HG02938 (cell line): ENCODE measurements at regions not wholly inside any gene's neighbourhood (a gene's known extent, or its start where the extent isn't known, plus 50 kb on each side); places are given as distances from the start of the nearest gene placed in this dataset.

Experiments
- ATAC-seq: cut with Tn5 transposase; IDR thresholded peaks from one replicate; pipeline ENCODE4 v1.9.1; 2021; ENCODE audit warnings: mild to moderate bottlenecking, moderate library complexity; ENCODE audit not compliant: unreplicated experiment

- no peak for ATAC-seq
These were observed 106.4 kb downstream of the BRD1 start for GRCh38 chr22:49721211-49721763.

- ATAC-seq = no peak
These were observed 107.3 kb downstream of the BRD1 start for GRCh38 chr22:49720279-49720959.

- ATAC-seq = no peak
These were observed 108.6 kb downstream of the BRD1 start for GRCh38 chr22:49719046-49719445.

GRCh38 chr22:49718396-49718795 is 109.3 kb downstream of the BRD1 start:
- ATAC-seq = no peak

- ATAC-seq = no peak
These were observed 110.3 kb downstream of the BRD1 start for GRCh38 chr22:49717322-49717919.

- ATAC-seq = no peak
These were observed 111.2 kb downstream of the BRD1 start for GRCh38 chr22:49716441-49716840.

- no peak for ATAC-seq
These were observed 112.2 kb downstream of the BRD1 start for GRCh38 chr22:49715450-49715849.

GRCh38 chr22:49713003-49713402 is 114.7 kb downstream of the BRD1 start:
- no peak for ATAC-seq

- no peak for ATAC-seq
These were observed 115.4 kb downstream of the BRD1 start for GRCh38 chr22:49712195-49712791.

- ATAC-seq = no peak
These were observed 116.9 kb downstream of the BRD1 start for GRCh38 chr22:49710746-49711145.

GRCh38 chr22:49709464-49709863 is 118.2 kb downstream of the BRD1 start:
- no peak for ATAC-seq

GRCh38 chr22:49705972-49706352 is 121.7 kb downstream of the BRD1 start:
- no peak for ATAC-seq

GRCh38 chr22:49705216-49705971 is 122.3 kb downstream of the BRD1 start:
- ATAC-seq = no peak

- no peak for ATAC-seq
These were observed 123.1 kb downstream of the BRD1 start for GRCh38 chr22:49704345-49705215.

GRCh38 chr22:49703990-49704344 is 123.7 kb downstream of the BRD1 start:
- ATAC-seq = no peak

- ATAC-seq = no peak
These were observed 124.2 kb downstream of the BRD1 start for GRCh38 chr22:49703505-49703904.

GRCh38 chr22:49702068-49702397 is 125.6 kb downstream of the BRD1 start:
- ATAC-seq = no peak

- no peak for ATAC-seq
These were observed 126.1 kb downstream of the BRD1 start for GRCh38 chr22:49701380-49702067.

- no peak for ATAC-seq
These were observed 127.7 kb downstream of the BRD1 start for GRCh38 chr22:49699928-49700498.

GRCh38 chr22:49699476-49699875 is 128.2 kb downstream of the BRD1 start:
- ATAC-seq = no peak
